Lower leg skin (tissue), 3 donors: ENCODE measurements at regions not wholly inside any gene's neighbourhood (a gene's known extent, or its start where the extent isn't known, plus 50 kb on each side); places are given as distances from the start of the nearest gene placed in this dataset.

ENCODE experiments used
- CTCF ChIP-seq, 3 donors: fragments of 450-650 bp; IDR thresholded peaks; one replicate each; pipeline ENCODE4 v1.5.1; 2016; ENCODE audit warnings: antibody characterized with exemption in 3 of 3, mild to moderate bottlenecking in 3 of 3, moderate library complexity in 2 of 3
- POLR2A ChIP-seq, 2 donors: fragments of 450-650 bp; IDR thresholded peaks; one replicate each; pipeline ENCODE4 v1.6.1; 2016 to 2017; ENCODE audit warnings: antibody characterized with exemption in 2 of 2, mild to moderate bottlenecking in 1 of 2, moderate library complexity in 1 of 2

DNA sequence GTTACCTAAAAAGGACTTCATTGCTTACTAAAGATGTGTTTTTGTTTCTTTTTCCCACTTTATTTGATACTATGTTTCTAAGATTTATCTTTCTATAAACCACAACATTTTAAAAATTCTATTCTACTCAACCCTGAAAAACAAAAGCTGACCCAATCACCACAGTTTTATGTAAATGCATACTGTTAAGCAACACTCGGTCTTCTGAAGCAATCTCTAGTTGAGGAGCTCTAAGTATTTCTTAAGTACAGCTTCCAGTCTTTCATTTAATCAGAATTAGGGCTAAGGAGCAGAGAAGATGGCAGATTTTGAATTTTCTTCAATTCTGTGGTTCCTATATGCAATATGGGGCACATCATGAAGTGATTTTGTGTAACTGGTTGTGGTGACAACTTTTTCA lies 72.2 kb upstream of the SLC4A10 start:
- TF ChIP-seq CTCF (IDR thresholded peaks at IDR 0.05) (no peak), POLR2A (IDR thresholded peaks at IDR 0.05) (no peak)
